Urinary bladder (tissue), 3 donors: ENCODE measurements at regions not wholly inside any gene's neighbourhood (a gene's known extent, or its start where the extent isn't known, plus 50 kb on each side); places are given as distances from the start of the nearest gene placed in this dataset.

Experiments used
- DNase-seq: peaks from one replicate; pipeline ENCODE4 v3.0.0-alpha.2; 2015; ENCODE audit errors: extremely low spot score
- H3K27ac ChIP-seq: one replicate; pipeline ENCODE4 v1.5.1; 2013; ENCODE audit warnings: low read depth, mild to moderate bottlenecking, moderate library complexity
- H3K36me3 ChIP-seq: one replicate; pipeline ENCODE4 v1.6.1; 2013; ENCODE audit warnings: mild to moderate bottlenecking, moderate library complexity; ENCODE audit not compliant: insufficient read depth
- H3K4me1 ChIP-seq: one replicate; pipeline ENCODE4 v1.6.1; 2013; ENCODE audit warnings: mild to moderate bottlenecking, moderate library complexity; ENCODE audit not compliant: insufficient read depth
- H3K4me3 ChIP-seq: one replicate; pipeline ENCODE4 v1.5.1; 2013; ENCODE audit warnings: low read depth, low read length
- WGBS: extraction: QIAGEN DNeasy Blood & Tissue Kit; methylation state at CpG from one replicate; pipeline ENCODE4 v1.1.7; 2013; 5-methylcytosine and 5-hydroxymethylcytosine counted together
- donor health status: healthy with polysubstance abuse.
- donor health status: healthy.

- 43% methylated on average over 8 of the region's 8 CpGs for WGBS
- H3K36me3 ChIP-seq = no peaks in the 10 kb centered on the region
These were observed 132.7 kb downstream of the CASP12 start for GRCh38 chr11:104765401-104766095.

GRCh38 chr11:104764710-104765045, 133.6 kb downstream of the CASP12 start:
- WGBS = 51% methylated on average over 1 of the region's 1 CpG
- H3K4me1 ChIP-seq = no peaks in the 10 kb centered on the region
- H3K27ac ChIP-seq = no peak overlapping the region
- H3K4me3 ChIP-seq = no peak overlapping the region
- DNase-seq = no peak
- H3K36me3 ChIP-seq = no peaks in the 10 kb centered on the region

More at GRCh38 chr11:104765401-104766095, 132.7 kb downstream of the CASP12 start:
- no peak for DNase-seq
- H3K4me3 ChIP-seq = no peak overlapping the region
- H3K27ac ChIP-seq = no peak overlapping the region
- H3K4me1 ChIP-seq = no peaks in the 10 kb centered on the region

- no peak overlapping the region for H3K27ac ChIP-seq
- no peak for DNase-seq
- H3K36me3 ChIP-seq = no peaks in the 10 kb centered on the region
- H3K4me1 ChIP-seq = no peaks in the 10 kb centered on the region
- WGBS = 86% methylated on average over 5 of the region's 5 CpGs
- no peak overlapping the region for H3K4me3 ChIP-seq
These were observed 134.1 kb downstream of the CASP12 start for GRCh38 chr11:104763930-104764709.

- DNase-seq = no peak
- Histone ChIP-seq H3K27ac (no peak overlapping the region), H3K4me3 (no peak overlapping the region), H3K4me1 (no peaks in the 10 kb centered on the region), H3K36me3 (no peaks in the 10 kb centered on the region)
- 88% methylated on average over 2 of the region's 2 CpGs for WGBS
These were observed 136.7 kb downstream of the CASP12 start for GRCh38 chr11:104761511-104761910.

- Histone ChIP-seq H3K27ac (no peak overlapping the region), H3K36me3 (no peaks in the 10 kb centered on the region), H3K4me1 (no peaks in the 10 kb centered on the region), H3K4me3 (no peak overlapping the region)
- WGBS = 96% methylated on average over 1 of the region's 1 CpG
- no peak for DNase-seq
These were observed 138.8 kb downstream of the CASP12 start for GRCh38 chr11:104759464-104759863.

- Histone ChIP-seq H3K36me3 (no peaks in the 10 kb centered on the region), H3K27ac (no peak overlapping the region)
These were observed 159.3 kb downstream of the CASP12 start for GRCh38 chr11:104738918-104739317.

GRCh38 chr11:104738208-104738607, 160.1 kb downstream of the CASP12 start:
- Histone ChIP-seq H3K27ac (no peak overlapping the region), H3K4me3 (no peak overlapping the region), H3K4me1 (no peaks in the 10 kb centered on the region), H3K36me3 (no peaks in the 10 kb centered on the region)
- DNase-seq = no peak
- 82% methylated on average over 4 of the region's 4 CpGs for WGBS

More at GRCh38 chr11:104738918-104739317, 159.3 kb downstream of the CASP12 start:
- DNase-seq = no peak
- no peaks in the 10 kb centered on the region for H3K4me1 ChIP-seq
- no peak overlapping the region for H3K4me3 ChIP-seq
- WGBS = 82% methylated on average over 3 of the region's 3 CpGs

GRCh38 chr11:104736502-104736901, 161.8 kb downstream of the CASP12 start:
- Histone ChIP-seq H3K27ac (no peak overlapping the region), H3K4me3 (no peak overlapping the region), H3K4me1 (no peaks in the 10 kb centered on the region), H3K36me3 (no peaks in the 10 kb centered on the region)
- WGBS = 52% methylated on average over 2 of the region's 2 CpGs
- no peak for DNase-seq

- no peaks in the 10 kb centered on the region for H3K36me3 ChIP-seq
- no peaks in the 10 kb centered on the region for H3K4me1 ChIP-seq
- no peak overlapping the region for H3K27ac ChIP-seq
- DNase-seq = no peak
- no peak overlapping the region for H3K4me3 ChIP-seq
These were observed 163.3 kb downstream of the CASP12 start for GRCh38 chr11:104734998-104735397.

GRCh38 chr11:104731890-104732289, 166.4 kb downstream of the CASP12 start:
- no peak overlapping the region for H3K4me3 ChIP-seq
- 91% methylated on average over 1 of the region's 1 CpG for WGBS
- no peaks in the 10 kb centered on the region for H3K4me1 ChIP-seq
- H3K36me3 ChIP-seq = no peaks in the 10 kb centered on the region
- H3K27ac ChIP-seq = no peak overlapping the region
- DNase-seq = no peak

GRCh38 chr11:104728927-104729326, 169.3 kb downstream of the CASP12 start:
- Histone ChIP-seq H3K4me3 (no peak overlapping the region), H3K4me1 (no peaks in the 10 kb centered on the region), H3K36me3 (no peaks in the 10 kb centered on the region), H3K27ac (no peak overlapping the region)
- WGBS = 82% methylated on average over 6 of the region's 6 CpGs
- no peak for DNase-seq

- no peaks in the 10 kb centered on the region for H3K36me3 ChIP-seq
- no peak overlapping the region for H3K4me3 ChIP-seq
- no peaks in the 10 kb centered on the region for H3K4me1 ChIP-seq
- H3K27ac ChIP-seq = no peak overlapping the region
- 60% methylated on average over 2 of the region's 2 CpGs for WGBS
- DNase-seq = no peak
These were observed 170.5 kb downstream of the CASP12 start for GRCh38 chr11:104727768-104728167.

GRCh38 chr11:104727095-104727494, 171.2 kb downstream of the CASP12 start:
- WGBS = 87% methylated on average over 1 of the region's 1 CpG
- Histone ChIP-seq H3K4me3 (no peak overlapping the region), H3K36me3 (no peaks in the 10 kb centered on the region), H3K4me1 (no peaks in the 10 kb centered on the region), H3K27ac (no peak overlapping the region)
- no peak for DNase-seq

GRCh38 chr11:104725796-104726408, 172.4 kb downstream of the CASP12 start:
- H3K36me3 ChIP-seq = no peaks in the 10 kb centered on the region
- H3K27ac ChIP-seq = no peak overlapping the region
- H3K4me1 ChIP-seq = no peaks in the 10 kb centered on the region
- H3K4me3 ChIP-seq = no peak overlapping the region
- WGBS = 48% methylated on average over 4 of the region's 4 CpGs
- no peak for DNase-seq
